ENCODE measurements at regions not wholly inside any gene's neighbourhood (a gene's known extent, or its start where the extent isn't known, plus 50 kb on each side); places are given as distances from the start of the nearest gene placed in this dataset.
"Not testable (repeated sequence)": the region's sequence is repeated elsewhere in the genome, so short reads cannot be mapped to it uniquely, and the experiment has no call there.

DNA sequence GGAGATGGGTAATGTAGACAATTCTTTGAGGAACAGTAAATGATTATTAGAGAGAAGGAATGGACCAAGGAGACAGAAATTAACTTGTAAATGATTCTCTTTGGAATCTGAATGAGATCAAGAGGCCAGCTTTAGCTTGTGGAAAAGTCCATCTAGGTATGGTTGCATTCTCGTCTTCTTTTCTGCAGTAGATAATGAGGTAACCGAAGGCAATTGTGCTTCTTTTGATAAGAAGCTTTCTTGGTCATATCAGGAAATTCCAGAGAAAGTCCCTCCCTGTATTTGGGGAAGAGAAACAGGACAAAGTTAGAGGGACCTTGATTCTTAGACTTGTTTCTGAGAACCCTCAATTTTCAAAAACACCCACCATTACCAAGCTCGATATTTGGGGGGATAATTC lies 109.1 kb upstream of the PRSS16 start:
- DNase-seq: no peak
- H3K36me3 ChIP-seq: peaks cover 4% of the 10 kb centered on the region; the same call in 1 of the 2 replicates
- no peaks in the 10 kb centered on the region for H3K27me3 ChIP-seq
- H3K4me1 ChIP-seq: peaks cover 8% of the 10 kb centered on the region
- H3K4me3 ChIP-seq (ENCODE audit: low read depth, low read length): no peak overlapping the region
- no peaks in the 10 kb centered on the region for H3K9me3 ChIP-seq
- TF ChIP-seq CTCF (IDR thresholded peaks at IDR 0.05; ENCODE audit: low read depth, low read length): no peak

DNA sequence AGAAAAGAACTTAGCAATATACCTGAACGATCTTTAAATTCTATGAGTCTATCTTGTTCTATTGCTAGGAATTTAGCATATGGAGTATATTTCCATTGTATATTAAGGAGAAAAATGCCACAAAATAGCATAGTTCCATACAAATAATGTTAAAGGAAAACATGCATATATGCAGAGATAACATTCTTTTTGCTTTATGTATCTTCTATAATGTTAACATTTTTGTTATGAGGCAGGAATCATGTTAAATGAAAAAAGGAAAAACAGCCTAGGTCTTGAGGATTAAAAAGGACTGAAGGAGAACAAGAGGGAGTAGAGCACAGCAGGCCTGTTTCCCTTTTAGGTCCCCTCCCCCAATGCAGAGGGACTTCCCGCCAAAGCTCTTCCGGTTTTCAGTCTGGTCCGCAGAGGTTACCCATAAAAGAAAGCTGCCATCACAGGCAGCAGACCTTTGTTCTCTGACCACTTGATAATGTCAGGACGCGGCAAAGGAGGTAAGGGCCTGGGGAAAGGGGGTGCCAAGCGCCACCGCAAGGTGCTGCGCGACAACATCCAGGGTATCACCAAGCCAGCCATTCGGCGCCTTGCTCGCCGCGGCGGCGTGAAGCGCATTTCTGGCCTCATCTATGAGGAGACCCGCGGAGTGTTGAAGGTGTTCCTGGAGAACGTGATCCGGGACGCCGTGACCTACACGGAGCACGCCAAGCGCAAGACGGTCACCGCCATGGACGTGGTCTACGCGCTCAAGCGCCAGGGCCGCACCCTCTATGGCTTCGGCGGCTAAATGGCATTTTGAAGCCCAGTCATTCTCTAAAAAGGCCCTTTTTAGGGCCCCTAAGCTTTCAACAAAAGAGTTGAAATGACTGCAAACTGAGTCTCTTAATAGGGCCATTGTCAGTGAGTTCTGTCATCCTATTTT lies 108.4 kb upstream of the PRSS16 start:
- Histone ChIP-seq H3K27me3 (no peaks in the 10 kb centered on the region), H3K4me1 (peaks cover 8% of the 10 kb centered on the region), H3K4me3 (ENCODE audit: low read depth, low read length) (peak overlapping the region; percentile 75)

GRCh38 chr6:27139756-27140579 lies 107.5 kb upstream of the PRSS16 start:
- Histone ChIP-seq H3K27me3 (no peaks in the 10 kb centered on the region), H3K36me3 (peaks cover 4% of the 10 kb centered on the region; the same call in 1 of the 2 replicates), H3K4me3 (ENCODE audit: low read depth, low read length) (peak overlapping the region; percentile 75), H3K9me3 (no peaks in the 10 kb centered on the region), H3K4me1 (peaks cover 8% of the 10 kb centered on the region)
- peak; percentile 67 for DNase-seq
- no peak for TF ChIP-seq CTCF (IDR thresholded peaks at IDR 0.05; ENCODE audit: low read depth, low read length)

More for the DNA sequence above, 108.4 kb upstream of the PRSS16 start:
- H3K9me3 ChIP-seq: no peaks in the 10 kb centered on the region
- no peak for TF ChIP-seq CTCF (IDR thresholded peaks at IDR 0.05; ENCODE audit: low read depth, low read length)
- DNase-seq: peak; percentile 80
- H3K36me3 ChIP-seq: peaks cover 4% of the 10 kb centered on the region; the same call in 1 of the 2 replicates

- no peaks in the 10 kb centered on the region for H3K9me3 ChIP-seq
- no peaks in the 10 kb centered on the region for H3K27me3 ChIP-seq
- peak overlapping the region; percentile 75 for H3K4me3 ChIP-seq (ENCODE audit: low read depth, low read length)
- no peak for TF ChIP-seq CTCF (IDR thresholded peaks at IDR 0.05; ENCODE audit: low read depth, low read length)
- H3K4me1 ChIP-seq: peaks cover 8% of the 10 kb centered on the region
- no peak for DNase-seq
- peaks cover 4% of the 10 kb centered on the region; the same call in 1 of the 2 replicates for H3K36me3 ChIP-seq
These were observed 106.4 kb upstream of the PRSS16 start for GRCh38 chr6:27140999-27141528.

GRCh38 chr6:27141529-27142015 lies 105.9 kb upstream of the PRSS16 start:
- no peak for TF ChIP-seq CTCF (IDR thresholded peaks at IDR 0.05; ENCODE audit: low read depth, low read length)
- Histone ChIP-seq H3K4me3 (ENCODE audit: low read depth, low read length) (peak overlapping the region; percentile 75), H3K27me3 (no peaks in the 10 kb centered on the region), H3K4me1 (peaks cover 8% of the 10 kb centered on the region), H3K36me3 (peaks cover 4% of the 10 kb centered on the region; the same call in 1 of the 2 replicates), H3K9me3 (no peaks in the 10 kb centered on the region)
- no peak for DNase-seq

- H3K27me3 ChIP-seq; H3K4me1 ChIP-seq; H3K4me3 ChIP-seq (ENCODE audit: low read depth, low read length); H3K9me3 ChIP-seq; H3K36me3 ChIP-seq; DNase-seq: not testable (repeated sequence)
These were observed 104.5 kb upstream of the PRSS16 start for GRCh38 chr6:27143020-27143388.

Data from BE2C (cell line).